ENCODE measurements at regions not wholly inside any gene's neighbourhood (a gene's known extent, or its start where the extent isn't known, plus 50 kb on each side); places are given as distances from the start of the nearest gene placed in this dataset.

GRCh38 chrX:140923118-140923517, 79.3 kb upstream of the SPANXB1 start:
- CTCF ChIA-PET, result no interaction called here

GRCh38 chrX:140928739-140929138, 73.7 kb upstream of the SPANXB1 start:
- H4K20me1 ChIP-seq (ENCODE audit: insufficient read depth), result no peaks in the 10 kb centered on the region
- no TSS peak for BruUV-seq (replicated peaks)
- ChIA-PET POLR2A (ENCODE audit: unreplicated experiment) (no interaction called here), CTCF (no interaction called here)
- TF ChIP-seq CTCF (conservative IDR thresholded peaks at IDR 0.05), result no peak
- TF ChIP-seq EZH2 (IDR thresholded peaks at IDR 0.05; ENCODE audit: low read depth), result no peak
- intact Hi-C loops (cut with micrococcal nuclease; ENCODE audit: unreplicated experiment), result no loop called here
- H3K36me3 ChIP-seq (ENCODE audit: low read depth), result no peaks in the 10 kb centered on the region
- DNase-seq, result no peak
- H3K9me3 ChIP-seq (ENCODE audit: insufficient read depth, low read depth), result no peaks in the 10 kb centered on the region
- H3F3A ChIP-seq (ENCODE audit: insufficient read depth, low read depth), result no peaks in the 10 kb centered on the region
- no peak overlapping the region for H2AFZ ChIP-seq
- H3K4me1 ChIP-seq (replicated peaks; ENCODE audit: insufficient read depth), result no peaks in the 10 kb centered on the region
- no peak overlapping the region for H3K4me2 ChIP-seq
- no peaks in the 10 kb centered on the region for H3K9me2 ChIP-seq (ENCODE audit: insufficient read depth)
- 0 out of 2 replicates have a peak, but pooled peaks cover 11% of the 10 kb centered on the region for H3K27me3 ChIP-seq (ENCODE audit: insufficient read depth, low read depth)
- H3K4me3 ChIP-seq, result no peak overlapping the region
- no peak overlapping the region for H3K27ac ChIP-seq
- no peaks in the 10 kb centered on the region for H3K79me2 ChIP-seq (ENCODE audit: low read depth)

More at GRCh38 chrX:140923118-140923517, 79.3 kb upstream of the SPANXB1 start:
- intact Hi-C loops (cut with micrococcal nuclease; ENCODE audit: unreplicated experiment), result no loop called here
- H3F3A ChIP-seq (ENCODE audit: insufficient read depth, low read depth), result no peaks in the 10 kb centered on the region
- H3K4me3 ChIP-seq, result no peak overlapping the region
- H2AFZ ChIP-seq, result no peak overlapping the region
- H3K27ac ChIP-seq, result no peak overlapping the region
- no peak for DNase-seq
- POLR2A ChIA-PET (ENCODE audit: unreplicated experiment), result no interaction called here
- H3K36me3 ChIP-seq (ENCODE audit: low read depth), result no peaks in the 10 kb centered on the region
- no TSS peak for BruUV-seq (replicated peaks)
- no peaks in the 10 kb centered on the region for H4K20me1 ChIP-seq (ENCODE audit: insufficient read depth)
- no peaks in the 10 kb centered on the region for H3K9me2 ChIP-seq (ENCODE audit: insufficient read depth)
- TF ChIP-seq CTCF (conservative IDR thresholded peaks at IDR 0.05) (no peak), EZH2 (IDR thresholded peaks at IDR 0.05; ENCODE audit: low read depth) (no peak)
- 0 out of 2 replicates have a peak, but pooled peaks cover 2% of the 10 kb centered on the region for H3K27me3 ChIP-seq (ENCODE audit: insufficient read depth, low read depth)
- no peaks in the 10 kb centered on the region for H3K4me1 ChIP-seq (replicated peaks; ENCODE audit: insufficient read depth)
- no peak overlapping the region for H3K4me2 ChIP-seq
- H3K79me2 ChIP-seq (ENCODE audit: low read depth), result no peaks in the 10 kb centered on the region
- no peaks in the 10 kb centered on the region; the same call in 1 of the 2 replicates for H3K9me3 ChIP-seq (ENCODE audit: insufficient read depth, low read depth)

- no peak overlapping the region for H3K27ac ChIP-seq
- H3K36me3 ChIP-seq (ENCODE audit: low read depth), result no peaks in the 10 kb centered on the region
- H3K9me3 ChIP-seq (ENCODE audit: insufficient read depth, low read depth), result no peaks in the 10 kb centered on the region
- no peaks in the 10 kb centered on the region for H3K9me2 ChIP-seq (ENCODE audit: insufficient read depth)
- no peak overlapping the region for H2AFZ ChIP-seq
- no TSS peak for BruUV-seq (replicated peaks)
- H3K4me3 ChIP-seq, result no peak overlapping the region
- H3K79me2 ChIP-seq (ENCODE audit: low read depth), result no peaks in the 10 kb centered on the region
- CTCF ChIA-PET, result no interaction called here
- no peak for DNase-seq
- H3K4me1 ChIP-seq (replicated peaks; ENCODE audit: insufficient read depth), result no peaks in the 10 kb centered on the region
- no peaks in the 10 kb centered on the region for H4K20me1 ChIP-seq (ENCODE audit: insufficient read depth)
- H3K4me2 ChIP-seq, result no peak overlapping the region
- H3K27me3 ChIP-seq (ENCODE audit: insufficient read depth, low read depth), result 0 out of 2 replicates have a peak, but pooled peaks cover 10% of the 10 kb centered on the region
- no peaks in the 10 kb centered on the region for H3F3A ChIP-seq (ENCODE audit: insufficient read depth, low read depth)
- intact Hi-C loops (cut with micrococcal nuclease; ENCODE audit: unreplicated experiment), result no loop called here
- no peak for TF ChIP-seq EZH2 (IDR thresholded peaks at IDR 0.05; ENCODE audit: low read depth)
- TF ChIP-seq CTCF (conservative IDR thresholded peaks at IDR 0.05), result no peak
- POLR2A ChIA-PET (ENCODE audit: unreplicated experiment), result no interaction called here
These were observed 69.4 kb upstream of the SPANXB1 start for GRCh38 chrX:140933016-140933415.

Measured in PC-9 (cell line).